Fibroblast of lung (primary cell): ENCODE measurements at regions not wholly inside any gene's neighbourhood (a gene's known extent, or its start where the extent isn't known, plus 50 kb on each side); places are given as distances from the start of the nearest gene placed in this dataset.

Source experiments
- DNase-seq, 2 donors: peaks; one replicate each; pipeline versions ENCODE4 v3.0.0 to v3.0.0-alpha.2; 2010; ENCODE audit warnings: low read depth in 2 of 2
- H2AFZ ChIP-seq: 2 replicates; pipeline ENCODE4 v1.5.1; 2012; ENCODE audit warnings: low read length, control low read depth, inconsistent platforms
- H3K27ac ChIP-seq: 2 replicates; pipeline ENCODE4 v1.5.1; 2011; ENCODE audit warnings: low read length, control low read depth; ENCODE audit not compliant: insufficient read depth
- H3K27me3 ChIP-seq: 2 replicates; pipeline ENCODE4 v1.5.1; 2011; ENCODE audit warnings: mild to moderate bottlenecking, low read length; ENCODE audit not compliant: control insufficient read depth, insufficient read depth
- H3K36me3 ChIP-seq: 2 replicates; pipeline ENCODE4 v1.5.1; 2011; ENCODE audit warnings: low read length; ENCODE audit not compliant: control insufficient read depth, insufficient read depth
- H3K4me1 ChIP-seq: 2 replicates; pipeline ENCODE4 v1.5.1; 2011; ENCODE audit warnings: low read length; ENCODE audit not compliant: control insufficient read depth, insufficient read depth; ENCODE audit errors: extremely low read depth
- H3K4me2 ChIP-seq: 2 replicates; pipeline ENCODE4 v1.5.1; 2011; ENCODE audit warnings: low read length, control low read depth; ENCODE audit not compliant: insufficient read depth; ENCODE audit errors: extremely low read depth
- H3K4me3 ChIP-seq, 4 experiments: fragments of 200-600 bp in 1 of 4; sonication (generic) in 1 of 4; replicated peaks in 1 of 4; 2 replicates each; pipeline ENCODE4 v1.5.1; 2011 to 2016; ENCODE audit warnings: low read length in 4 of 4, low read depth in 3 of 4, mild to moderate bottlenecking in 3 of 4, control low read depth in 2 of 4, inconsistent platforms in 1 of 4, mixed read lengths in 1 of 4; ENCODE audit not compliant: insufficient read depth in 1 of 4; ENCODE audit errors: control extremely low read depth in 1 of 4
- H3K79me2 ChIP-seq: 2 replicates; pipeline ENCODE4 v1.5.1; 2012; ENCODE audit warnings: mild to moderate bottlenecking, low read length, inconsistent platforms; ENCODE audit not compliant: control insufficient read depth, insufficient read depth
- H3K9ac ChIP-seq: 2 replicates; pipeline ENCODE4 v1.5.1; 2011; ENCODE audit warnings: mild to moderate bottlenecking, low read length, control low read depth; ENCODE audit not compliant: insufficient read depth
- H3K9me3 ChIP-seq: 2 replicates; pipeline ENCODE4 v1.5.1; 2012; ENCODE audit warnings: low read depth, low read length; ENCODE audit not compliant: control insufficient read depth, insufficient read depth
- H4K20me1 ChIP-seq: 2 replicates; pipeline ENCODE4 v1.5.1; 2011; ENCODE audit warnings: low read length; ENCODE audit not compliant: control insufficient read depth, insufficient read depth; ENCODE audit errors: extremely low read depth
- EZH2 ChIP-seq: IDR thresholded peaks from 2 replicates; pipeline ENCODE4 v1.5.1; 2012; ENCODE audit warnings: low read length, control low read depth, mild to moderate bottlenecking; ENCODE audit errors: missing control alignments
- TF ChIP-seq, protein P1 (sequence below), 2 donors: IDR thresholded peaks in 1 of 2; conservative IDR thresholded peaks in 1 of 2; 1 replicate in 1 of 2; 2 replicates in 1 of 2; pipeline ENCODE4 v1.5.1; 2011 to 2012; ENCODE audit warnings: low read length in 2 of 2, control low read depth in 1 of 2, inconsistent platforms in 1 of 2, low read depth in 1 of 2, mild to moderate bottlenecking in 1 of 2

DNA sequence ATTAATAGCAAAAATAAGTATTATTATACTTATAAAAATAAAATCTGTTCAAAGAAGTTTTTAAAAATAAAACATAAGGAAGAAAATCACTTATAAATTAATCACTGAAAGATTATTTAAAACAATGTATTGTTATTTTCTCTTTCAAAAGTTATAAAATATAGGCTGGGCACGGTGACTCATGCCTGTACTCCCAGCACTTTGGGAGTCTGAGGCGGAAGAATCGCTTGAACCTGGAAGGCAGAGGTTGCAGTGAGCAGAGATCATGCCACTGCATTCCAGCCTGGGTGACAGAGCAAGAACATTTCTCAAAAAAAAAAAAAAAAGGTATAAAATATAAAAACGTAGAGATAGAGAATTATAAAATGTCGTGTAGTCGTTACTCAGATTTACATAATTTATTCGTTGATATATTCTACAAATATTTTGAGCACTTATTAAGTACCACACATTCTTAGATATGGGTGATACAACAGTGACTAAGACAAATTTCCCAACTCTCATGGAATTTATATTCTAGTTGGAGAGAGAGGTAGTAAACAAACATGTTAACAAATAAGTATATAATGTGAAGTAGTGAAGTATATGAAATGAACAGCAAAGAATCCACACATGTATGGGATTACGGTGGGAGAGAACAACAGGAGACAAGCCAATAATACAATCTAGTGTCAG is 1030.0 kb downstream of the SORCS1 start:
- H3K4me2 ChIP-seq = no peak overlapping the region
- no peaks in the 10 kb centered on the region for H4K20me1 ChIP-seq
- H3K79me2 ChIP-seq = no peaks in the 10 kb centered on the region
- H3K9me3 ChIP-seq = no peaks in the 10 kb centered on the region
- H3K27ac ChIP-seq = no peak overlapping the region
- H3K9ac ChIP-seq = no peak overlapping the region
- H3K27me3 ChIP-seq = no peaks in the 10 kb centered on the region
- H3K4me3 ChIP-seq = no peak overlapping the region
- H3K36me3 ChIP-seq = no peaks in the 10 kb centered on the region
- no peak for DNase-seq
- no peak for TF ChIP-seq EZH2
- TF ChIP-seq, protein P1, sequence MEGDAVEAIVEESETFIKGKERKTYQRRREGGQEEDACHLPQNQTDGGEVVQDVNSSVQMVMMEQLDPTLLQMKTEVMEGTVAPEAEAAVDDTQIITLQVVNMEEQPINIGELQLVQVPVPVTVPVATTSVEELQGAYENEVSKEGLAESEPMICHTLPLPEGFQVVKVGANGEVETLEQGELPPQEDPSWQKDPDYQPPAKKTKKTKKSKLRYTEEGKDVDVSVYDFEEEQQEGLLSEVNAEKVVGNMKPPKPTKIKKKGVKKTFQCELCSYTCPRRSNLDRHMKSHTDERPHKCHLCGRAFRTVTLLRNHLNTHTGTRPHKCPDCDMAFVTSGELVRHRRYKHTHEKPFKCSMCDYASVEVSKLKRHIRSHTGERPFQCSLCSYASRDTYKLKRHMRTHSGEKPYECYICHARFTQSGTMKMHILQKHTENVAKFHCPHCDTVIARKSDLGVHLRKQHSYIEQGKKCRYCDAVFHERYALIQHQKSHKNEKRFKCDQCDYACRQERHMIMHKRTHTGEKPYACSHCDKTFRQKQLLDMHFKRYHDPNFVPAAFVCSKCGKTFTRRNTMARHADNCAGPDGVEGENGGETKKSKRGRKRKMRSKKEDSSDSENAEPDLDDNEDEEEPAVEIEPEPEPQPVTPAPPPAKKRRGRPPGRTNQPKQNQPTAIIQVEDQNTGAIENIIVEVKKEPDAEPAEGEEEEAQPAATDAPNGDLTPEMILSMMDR (conservative IDR thresholded peaks at IDR 0.05 in 1 of 2, IDR thresholded peaks at IDR 0.05 in 1 of 2; ENCODE audit: low read depth in 1 of 2, low read length in 2 of 2) = no peak
- no peaks in the 10 kb centered on the region for H3K4me1 ChIP-seq
- no peak overlapping the region for H2AFZ ChIP-seq

GRCh38 chr10:106133451-106133850 is 1031.1 kb downstream of the SORCS1 start:
- H3K27ac ChIP-seq = no peak overlapping the region
- DNase-seq = no peak
- no peaks in the 10 kb centered on the region for H3K9me3 ChIP-seq
- no peaks in the 10 kb centered on the region for H3K36me3 ChIP-seq
- no peak overlapping the region for H3K4me2 ChIP-seq
- no peak overlapping the region for H2AFZ ChIP-seq
- no peak overlapping the region for H3K9ac ChIP-seq
- no peaks in the 10 kb centered on the region for H3K27me3 ChIP-seq
- no peaks in the 10 kb centered on the region for H3K4me1 ChIP-seq
- TF ChIP-seq, protein P1 (conservative IDR thresholded peaks at IDR 0.05 in 1 of 2, IDR thresholded peaks at IDR 0.05 in 1 of 2; ENCODE audit: low read depth in 1 of 2, low read length in 2 of 2) = no peak
- TF ChIP-seq EZH2 = no peak
- H3K4me3 ChIP-seq = no peak overlapping the region
- no peaks in the 10 kb centered on the region for H4K20me1 ChIP-seq
- no peaks in the 10 kb centered on the region for H3K79me2 ChIP-seq

DNA sequence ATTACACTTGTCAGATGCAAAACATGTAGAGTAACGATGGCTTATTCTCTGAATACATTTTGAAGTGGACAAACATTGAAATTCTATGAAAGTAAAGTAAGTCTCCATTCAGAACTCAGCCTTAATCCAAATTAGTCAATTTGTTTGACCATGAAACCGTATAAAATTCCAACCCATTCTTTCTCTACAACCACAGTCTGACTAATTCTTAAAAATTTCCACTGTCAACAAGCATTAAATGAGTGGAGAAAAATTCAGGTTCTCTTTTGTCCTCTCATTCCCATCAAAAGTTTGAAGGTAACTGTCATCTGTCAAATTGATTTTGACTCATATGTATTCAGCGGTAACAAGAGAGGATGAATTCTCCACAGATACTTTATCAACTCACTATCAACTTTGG is 1031.5 kb downstream of the SORCS1 start:
- no peaks in the 10 kb centered on the region for H3K79me2 ChIP-seq
- no peaks in the 10 kb centered on the region for H3K36me3 ChIP-seq
- H2AFZ ChIP-seq = no peak overlapping the region
- TF ChIP-seq, protein P1 (conservative IDR thresholded peaks at IDR 0.05 in 1 of 2, IDR thresholded peaks at IDR 0.05 in 1 of 2; ENCODE audit: low read depth in 1 of 2, low read length in 2 of 2) = no peak
- no peak for TF ChIP-seq EZH2
- no peaks in the 10 kb centered on the region for H4K20me1 ChIP-seq
- H3K9me3 ChIP-seq = no peaks in the 10 kb centered on the region
- H3K4me2 ChIP-seq = no peak overlapping the region
- no peaks in the 10 kb centered on the region for H3K27me3 ChIP-seq
- no peak overlapping the region for H3K9ac ChIP-seq
- no peak for DNase-seq
- H3K27ac ChIP-seq = no peak overlapping the region
- no peaks in the 10 kb centered on the region for H3K4me1 ChIP-seq
- H3K4me3 ChIP-seq = no peak overlapping the region
